ENCODE measurements at regions not wholly inside any gene's neighbourhood (a gene's known extent, or its start where the extent isn't known, plus 50 kb on each side); places are given as distances from the start of the nearest gene placed in this dataset.

- TF ChIP-seq CTCF (conservative IDR thresholded peaks at IDR 0.05 in 1 of 2, IDR thresholded peaks at IDR 0.05 in 1 of 2; ENCODE audit: extremely low read depth in 1 of 2, insufficient read depth in 1 of 2, low read depth in 1 of 2, low read length in 2 of 2) (no peak), EZH2 (IDR thresholded peaks at IDR 0.05; ENCODE audit: borderline replicate concordance, low read length) (no peak)
Observed at GRCh38 chrX:109858602-109859341, 125.7 kb upstream of the ACSL4 start.
